SK-N-SH (cell line): ENCODE measurements at regions not wholly inside any gene's neighbourhood (a gene's known extent, or its start where the extent isn't known, plus 50 kb on each side); places are given as distances from the start of the nearest gene placed in this dataset.
"Not testable (repeated sequence)": the region's sequence is repeated elsewhere in the genome, so short reads cannot be mapped to it uniquely, and the experiment has no call there.

Experiments used
- CTCF ChIA-PET: fragments of 300-600, 350-600 bp; formaldehyde crosslinking; extraction: SDS; loops from one replicate; lab custom pipeline; 2021; lab: Yijun Ruan, JAX
- POLR2A ChIA-PET: fragments of 350-600 bp; sonication (Branson Sonifier 250); formaldehyde crosslinking; extraction: SDS; loops from one replicate; lab custom pipeline; 2020; ENCODE audit warnings: antibody characterized with exemption, inconsistent platforms; lab: Yijun Ruan, JAX
- DNase-seq: peaks from one replicate; pipeline ENCODE4 v3.0.0; 2012
- H2AFZ ChIP-seq: fragments of 200-600 bp; sonication (generic); 2 replicates; pipeline ENCODE4 v1.8.1; 2016; ENCODE audit warnings: antibody characterized with exemption, mild to moderate bottlenecking, low read depth
- H3F3A ChIP-seq: fragments of 200-600 bp; sonication (generic); replicated peaks from 2 replicates; pipeline ENCODE3; 2016; ENCODE audit warnings: antibody characterized with exemption, mild to moderate bottlenecking; ENCODE audit not compliant: insufficient read depth
- H3K27ac ChIP-seq, 2 experiments: fragments of 200-500 bp in 1 of 2; fragments of 200-600 bp in 1 of 2; sonication (Bioruptor generic) in 1 of 2; sonication (generic), shearing (Covaris generic) in 1 of 2; 2 replicates each; pipeline versions ENCODE4 v1.5.1 to v1.6.1; 2014 to 2016; ENCODE audit warnings: low read depth in 2 of 2, inconsistent platforms in 1 of 2, low read length in 1 of 2, mild to moderate bottlenecking in 1 of 2, mixed read lengths in 1 of 2
- H3K27me3 ChIP-seq: fragments of 200-600 bp; sonication (generic), shearing (Covaris generic); 2 replicates; pipeline ENCODE4 v1.6.1; 2016; ENCODE audit warnings: mixed run types; ENCODE audit not compliant: insufficient read depth
- H3K36me3 ChIP-seq, 2 experiments: fragments of 200-500 bp in 1 of 2; fragments of 200-600 bp in 1 of 2; sonication (Bioruptor generic) in 1 of 2; sonication (generic) in 1 of 2; replicated peaks in 1 of 2; 2 replicates each; pipeline versions ENCODE3 to v1.5.1; 2014 to 2016; ENCODE audit warnings: low read length in 1 of 2, mild to moderate bottlenecking in 1 of 2; ENCODE audit not compliant: insufficient read depth in 2 of 2, control insufficient read depth in 1 of 2
- H3K4me1 ChIP-seq, 2 experiments: fragments of 200-500 bp in 1 of 2; fragments of 200-600 bp in 1 of 2; sonication (Bioruptor generic) in 1 of 2; sonication (generic), shearing (Covaris generic) in 1 of 2; 2 replicates each; pipeline versions ENCODE4 v1.5.1 to v1.6.1; 2014 to 2016; ENCODE audit warnings: low read depth in 1 of 2, low read length in 1 of 2, mixed run types in 1 of 2; ENCODE audit not compliant: insufficient read depth in 2 of 2, control insufficient read depth in 1 of 2
- H3K4me2 ChIP-seq: fragments of 200-600 bp; sonication (generic), shearing (Covaris generic); 2 replicates; pipeline ENCODE4 v1.6.1; 2017; ENCODE audit warnings: mixed run types
- H3K4me3 ChIP-seq, 2 experiments: fragments of 200-500 bp in 1 of 2; fragments of 200-600 bp in 1 of 2; sonication (Bioruptor generic) in 1 of 2; sonication (generic), shearing (Covaris generic) in 1 of 2; 2 replicates each; pipeline versions ENCODE4 v1.5.1 to v1.8.1; 2014 to 2016; ENCODE audit warnings: low read depth in 2 of 2, inconsistent platforms in 1 of 2, low read length in 1 of 2, mild to moderate bottlenecking in 1 of 2, mixed read lengths in 1 of 2, moderate library complexity in 1 of 2
- H3K79me2 ChIP-seq: fragments of 200-600 bp; sonication (generic); 2 replicates; pipeline ENCODE4 v1.8.1; 2017; ENCODE audit warnings: mild to moderate bottlenecking; ENCODE audit not compliant: insufficient read depth
- H3K9ac ChIP-seq: fragments of 200-600 bp; sonication (generic); 2 replicates; pipeline ENCODE4 v1.6.1; 2017; ENCODE audit warnings: mixed run types
- H3K9me2 ChIP-seq: fragments of 200-600 bp; sonication (generic); 2 replicates; pipeline ENCODE4 v1.6.1; 2017; ENCODE audit warnings: mixed run types
- H3K9me3 ChIP-seq: fragments of 200-600 bp; sonication (generic); 2 replicates; pipeline ENCODE4 v1.6.1; 2017; ENCODE audit warnings: mixed run types, mild to moderate bottlenecking, moderate library complexity
- H4K20me1 ChIP-seq: fragments of 200-600 bp; sonication (generic); 2 replicates; pipeline ENCODE4 v1.6.1; 2017; ENCODE audit warnings: mild to moderate bottlenecking, mixed run types; ENCODE audit not compliant: insufficient read depth
- CHD2 ChIP-seq: fragments of 150-350 bp; IDR thresholded peaks from 2 replicates; pipeline ENCODE4 v1.6.1; 2018; ENCODE audit warnings: low read length; ENCODE audit not compliant: partially characterized antibody
- ELF1 ChIP-seq: IDR thresholded peaks from 2 replicates; pipeline ENCODE4 v1.4.0; 2012
- EZH2phosphoT487 ChIP-seq: fragments of 200-600 bp; sonication (generic); IDR thresholded peaks from 2 replicates; pipeline ENCODE4 v1.6.1; 2017; ENCODE audit warnings: low read depth, mixed run types, mild to moderate bottlenecking, antibody characterized with exemption, moderate library complexity, borderline replicate concordance
- FOSL2 ChIP-seq: IDR thresholded peaks from 2 replicates; pipeline ENCODE4 v1.4.0; 2012; ENCODE audit warnings: low read depth, mild to moderate bottlenecking, moderate library complexity, borderline replicate concordance
- FOXJ3 ChIP-seq: sonication (generic); formaldehyde crosslinking; IDR thresholded peaks from 2 replicates; pipeline ENCODE4 v1.5.1; 2020; ENCODE audit warnings: mild to moderate bottlenecking, missing genetic modification reagents
- GABPA ChIP-seq: IDR thresholded peaks from 2 replicates; pipeline ENCODE4 v1.4.0; 2012; ENCODE audit warnings: low read depth, mild to moderate bottlenecking
- JUND ChIP-seq: IDR thresholded peaks from 2 replicates; pipeline ENCODE4 v1.4.0; 2012
- MEF2A ChIP-seq: IDR thresholded peaks from 2 replicates; pipeline ENCODE4 v1.4.0; 2012; ENCODE audit warnings: low read depth, borderline replicate concordance
- MXI1 ChIP-seq: IDR thresholded peaks from 2 replicates; pipeline ENCODE4 v1.6.1; 2012; ENCODE audit warnings: mild to moderate bottlenecking, low read depth, low read length, improper control_type of control experiment
- POLR2AphosphoS5 ChIP-seq: IDR thresholded peaks from 2 replicates; pipeline ENCODE4 v1.6.1; 2012; ENCODE audit warnings: low read depth, low read length
- SMC3 ChIP-seq: IDR thresholded peaks from 2 replicates; pipeline ENCODE4 v1.6.1; 2012; ENCODE audit warnings: low read depth, low read length, improper control_type of control experiment
- TAF1 ChIP-seq: IDR thresholded peaks from 2 replicates; pipeline ENCODE4 v1.6.1; 2012; ENCODE audit warnings: low read depth, mild to moderate bottlenecking, low read length, moderate library complexity, borderline replicate concordance
- TCF12 ChIP-seq: IDR thresholded peaks from 2 replicates; pipeline ENCODE4 v1.4.0; 2012
- YY1 ChIP-seq: IDR thresholded peaks from 2 replicates; pipeline ENCODE4 v1.4.0; 2012; ENCODE audit warnings: low read depth, mild to moderate bottlenecking
- WGBS: methylation state at CpG from one replicate; pipeline ENCODE4 v1.1.6; 2017; ENCODE audit warnings: low lambda C conversion rate; 5-methylcytosine and 5-hydroxymethylcytosine counted together
- TF ChIP-seq, protein P1 (sequence below): fragments of 150-350 bp; IDR thresholded peaks from 2 replicates; pipeline ENCODE4 v1.6.1; 2016; ENCODE audit warnings: mild to moderate bottlenecking, low read depth, low read length
- TF ChIP-seq, protein P2 (sequence below): IDR thresholded peaks from 2 replicates; pipeline ENCODE4; 2012
- TF ChIP-seq, protein P3 (sequence below): IDR thresholded peaks from 2 replicates; pipeline ENCODE4 v1.4.0; 2012; ENCODE audit warnings: low read depth, borderline replicate concordance
- TF ChIP-seq, protein P4 (sequence below): IDR thresholded peaks from 2 replicates; pipeline ENCODE4 v1.4.0; 2012; ENCODE audit warnings: low read depth, borderline replicate concordance

DNA sequence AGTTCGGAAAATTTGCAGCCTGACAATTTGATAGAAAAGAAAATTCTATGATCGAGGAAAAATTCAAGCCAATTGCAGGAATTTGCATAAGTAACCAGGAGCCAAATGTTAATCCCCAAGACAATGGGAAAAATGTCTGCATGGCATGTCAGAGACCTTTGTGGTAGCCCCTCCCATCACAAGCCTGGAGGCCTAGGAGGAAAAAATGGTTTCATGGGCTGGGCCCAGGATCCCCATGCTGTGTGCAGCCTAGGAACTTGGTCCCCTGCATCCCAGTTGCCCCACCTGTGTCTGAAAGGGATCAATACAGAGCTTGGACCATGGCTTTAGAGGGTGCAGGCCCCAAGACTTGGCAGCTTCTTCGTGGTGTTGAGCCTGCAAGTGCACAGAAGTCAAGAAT, 1847.9 kb upstream of the ACO1 start (continued):
- TF ChIP-seq FOSL2 = no peak
- no peak for TF ChIP-seq CHD2
- no peak for TF ChIP-seq TAF1
- TF ChIP-seq ELF1 = no peak

DNA sequence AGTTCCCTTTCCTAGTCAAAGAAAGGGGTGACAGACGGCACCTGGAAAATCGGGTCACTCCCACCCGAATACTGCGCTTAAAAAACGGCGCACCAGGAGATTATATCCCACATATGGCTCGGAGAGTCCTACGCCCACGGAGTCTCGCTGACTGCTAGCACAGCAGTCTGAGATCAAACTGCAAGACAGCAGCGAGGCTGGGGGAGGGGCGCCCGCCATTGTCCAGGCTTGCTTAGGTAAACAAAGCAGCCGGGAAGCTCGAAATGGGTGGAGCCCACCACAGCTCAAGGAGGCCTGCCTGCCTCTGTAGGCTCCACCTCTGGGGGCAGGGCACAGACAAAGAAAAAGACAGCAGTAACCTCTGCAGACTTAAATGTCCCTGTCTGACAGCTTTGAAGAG, 1844.7 kb upstream of the ACO1 start:
- H3K9ac ChIP-seq, H3K9me2 ChIP-seq, H4K20me1 ChIP-seq, H3K27ac ChIP-seq, H3K4me3 ChIP-seq, H3K9me3 ChIP-seq, H3K4me2 ChIP-seq, DNase-seq, H3K79me2 ChIP-seq, H3K27me3 ChIP-seq, POLR2A ChIA-PET, H2AFZ ChIP-seq, H3K4me1 ChIP-seq, H3K36me3 ChIP-seq, CTCF ChIA-PET, H3F3A ChIP-seq: not testable (repeated sequence)
- no CpG with 5 or more reads among the region's 15 CpGs for WGBS

DNA sequence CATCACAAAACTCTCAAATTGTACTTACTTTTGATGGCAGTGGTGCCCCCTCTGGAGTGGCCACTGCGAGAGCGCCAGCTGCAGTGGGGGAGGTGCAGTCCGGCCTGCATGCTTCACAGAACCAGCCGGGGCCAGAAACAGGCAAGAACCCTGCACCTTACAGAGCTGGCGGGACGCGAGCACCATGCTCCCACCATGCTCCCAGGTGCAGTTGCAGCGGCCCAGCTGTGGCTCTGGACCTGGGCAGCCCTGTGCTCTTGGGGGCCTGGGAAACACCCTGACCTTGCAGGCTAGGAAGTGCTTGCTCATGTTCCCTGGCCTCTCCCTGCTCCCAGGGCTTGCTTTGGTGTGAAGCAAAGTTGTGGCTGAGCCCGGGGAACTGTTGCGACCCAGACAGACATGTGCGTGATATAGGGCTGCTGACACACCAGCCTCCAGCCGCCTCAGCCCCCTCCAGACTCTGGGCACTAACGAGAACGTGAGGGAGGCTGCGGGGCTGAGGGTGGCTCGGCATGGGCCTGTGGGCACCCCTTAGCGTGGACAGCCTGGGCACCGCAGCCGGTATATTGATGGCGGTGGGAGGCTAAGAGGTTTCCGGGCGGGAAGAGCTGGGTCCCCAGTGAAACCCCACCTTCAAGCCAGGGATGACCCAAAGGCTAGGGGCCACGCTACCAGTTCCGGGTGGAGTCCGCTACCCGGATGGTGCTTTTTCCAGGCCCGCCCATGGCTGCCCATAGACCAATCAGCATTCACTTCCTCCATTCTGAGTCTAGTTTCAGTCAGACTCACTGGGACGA, 1809.9 kb upstream of the ACO1 start:
- Histone ChIP-seq H4K20me1 (no peaks in the 10 kb centered on the region), H3K4me3 (no peak overlapping the region), H3K27ac (no peak overlapping the region), H3K9ac (no peak overlapping the region), H3F3A (no peaks in the 10 kb centered on the region), H3K79me2 (no peaks in the 10 kb centered on the region), H3K4me1 (no peaks in the 10 kb centered on the region), H3K9me3 (no peaks in the 10 kb centered on the region), H3K36me3 (no peaks in the 10 kb centered on the region), H3K27me3 (no peaks in the 10 kb centered on the region), H2AFZ (no peak overlapping the region), H3K4me2 (no peak overlapping the region), H3K9me2 (no peaks in the 10 kb centered on the region)
- DNase-seq = no peak
- 89% methylated on average over 20 of the region's 28 CpGs for WGBS
- ChIA-PET CTCF (no interaction called here), POLR2A (no interaction called here)
- no peak for TF ChIP-seq SMC3
- no peak for TF ChIP-seq FOXJ3
- TF ChIP-seq, protein P1, sequence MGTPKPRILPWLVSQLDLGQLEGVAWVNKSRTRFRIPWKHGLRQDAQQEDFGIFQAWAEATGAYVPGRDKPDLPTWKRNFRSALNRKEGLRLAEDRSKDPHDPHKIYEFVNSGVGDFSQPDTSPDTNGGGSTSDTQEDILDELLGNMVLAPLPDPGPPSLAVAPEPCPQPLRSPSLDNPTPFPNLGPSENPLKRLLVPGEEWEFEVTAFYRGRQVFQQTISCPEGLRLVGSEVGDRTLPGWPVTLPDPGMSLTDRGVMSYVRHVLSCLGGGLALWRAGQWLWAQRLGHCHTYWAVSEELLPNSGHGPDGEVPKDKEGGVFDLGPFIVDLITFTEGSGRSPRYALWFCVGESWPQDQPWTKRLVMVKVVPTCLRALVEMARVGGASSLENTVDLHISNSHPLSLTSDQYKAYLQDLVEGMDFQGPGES = no peak
- no peak for TF ChIP-seq CHD2
- no peak for TF ChIP-seq ELF1
- no peak for TF ChIP-seq FOSL2
- no peak for TF ChIP-seq POLR2AphosphoS5
- TF ChIP-seq MEF2A = no peak
- TF ChIP-seq, protein P2, sequence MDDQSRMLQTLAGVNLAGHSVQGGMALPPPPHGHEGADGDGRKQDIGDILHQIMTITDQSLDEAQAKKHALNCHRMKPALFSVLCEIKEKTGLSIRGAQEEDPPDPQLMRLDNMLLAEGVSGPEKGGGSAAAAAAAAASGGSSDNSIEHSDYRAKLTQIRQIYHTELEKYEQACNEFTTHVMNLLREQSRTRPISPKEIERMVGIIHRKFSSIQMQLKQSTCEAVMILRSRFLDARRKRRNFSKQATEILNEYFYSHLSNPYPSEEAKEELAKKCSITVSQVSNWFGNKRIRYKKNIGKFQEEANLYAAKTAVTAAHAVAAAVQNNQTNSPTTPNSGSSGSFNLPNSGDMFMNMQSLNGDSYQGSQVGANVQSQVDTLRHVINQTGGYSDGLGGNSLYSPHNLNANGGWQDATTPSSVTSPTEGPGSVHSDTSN = no peak
- TF ChIP-seq YY1 = no peak
- TF ChIP-seq EZH2phosphoT487 = no peak
- TF ChIP-seq MXI1 = no peak
- TF ChIP-seq, protein P3, sequence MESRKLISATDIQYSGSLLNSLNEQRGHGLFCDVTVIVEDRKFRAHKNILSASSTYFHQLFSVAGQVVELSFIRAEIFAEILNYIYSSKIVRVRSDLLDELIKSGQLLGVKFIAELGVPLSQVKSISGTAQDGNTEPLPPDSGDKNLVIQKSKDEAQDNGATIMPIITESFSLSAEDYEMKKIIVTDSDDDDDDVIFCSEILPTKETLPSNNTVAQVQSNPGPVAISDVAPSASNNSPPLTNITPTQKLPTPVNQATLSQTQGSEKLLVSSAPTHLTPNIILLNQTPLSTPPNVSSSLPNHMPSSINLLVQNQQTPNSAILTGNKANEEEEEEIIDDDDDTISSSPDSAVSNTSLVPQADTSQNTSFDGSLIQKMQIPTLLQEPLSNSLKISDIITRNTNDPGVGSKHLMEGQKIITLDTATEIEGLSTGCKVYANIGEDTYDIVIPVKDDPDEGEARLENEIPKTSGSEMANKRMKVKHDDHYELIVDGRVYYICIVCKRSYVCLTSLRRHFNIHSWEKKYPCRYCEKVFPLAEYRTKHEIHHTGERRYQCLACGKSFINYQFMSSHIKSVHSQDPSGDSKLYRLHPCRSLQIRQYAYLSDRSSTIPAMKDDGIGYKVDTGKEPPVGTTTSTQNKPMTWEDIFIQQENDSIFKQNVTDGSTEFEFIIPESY = no peak
- no peak for TF ChIP-seq JUND
- TF ChIP-seq TCF12 = no peak
- TF ChIP-seq, protein P4, sequence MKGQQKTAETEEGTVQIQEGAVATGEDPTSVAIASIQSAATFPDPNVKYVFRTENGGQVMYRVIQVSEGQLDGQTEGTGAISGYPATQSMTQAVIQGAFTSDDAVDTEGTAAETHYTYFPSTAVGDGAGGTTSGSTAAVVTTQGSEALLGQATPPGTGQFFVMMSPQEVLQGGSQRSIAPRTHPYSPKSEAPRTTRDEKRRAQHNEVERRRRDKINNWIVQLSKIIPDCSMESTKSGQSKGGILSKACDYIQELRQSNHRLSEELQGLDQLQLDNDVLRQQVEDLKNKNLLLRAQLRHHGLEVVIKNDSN = no peak
- no peak for TF ChIP-seq GABPA
- no peak for TF ChIP-seq TAF1
